Natural killer cell (primary cell): ENCODE measurements at regions not wholly inside any gene's neighbourhood (a gene's known extent, or its start where the extent isn't known, plus 50 kb on each side); places are given as distances from the start of the nearest gene placed in this dataset.

ENCODE experiments used
- ATAC-seq, 3 donors: fragments of 150-1000 bp in 2 of 3; fragments of 200-7000 bp in 1 of 3; cut with Tn5 transposase; 1 replicate in 1 of 3; 2 replicates in 2 of 3; pipeline ENCODE4 v1.10.0; 2021; ENCODE audit warnings: mild to moderate bottlenecking in 2 of 3, moderate library complexity in 2 of 3
- DNase-seq, 2 donors: peaks; one replicate each; pipeline versions ENCODE4 v3.0.0 to v3.0.0-alpha.2; 2013 to 2021; ENCODE audit warnings: mixed read lengths in 1 of 2
- H3K27ac ChIP-seq: one replicate; pipeline ENCODE4 v1.5.1; 2013; ENCODE audit warnings: mild to moderate bottlenecking, low read length
- H3K27me3 ChIP-seq: one replicate; pipeline ENCODE4 v1.6.1; 2013; ENCODE audit warnings: low read length; ENCODE audit not compliant: control insufficient read depth, insufficient read depth
- H3K36me3 ChIP-seq: one replicate; pipeline ENCODE4 v1.6.1; 2013; ENCODE audit warnings: low read length; ENCODE audit not compliant: control insufficient read depth, insufficient read depth
- H3K4me1 ChIP-seq: one replicate; pipeline ENCODE4 v1.6.1; 2013; ENCODE audit warnings: low read length; ENCODE audit not compliant: control insufficient read depth, insufficient read depth
- H3K4me3 ChIP-seq: one replicate; pipeline ENCODE4 v1.5.1; 2013; ENCODE audit warnings: low read length
- H3K9me3 ChIP-seq: one replicate; pipeline ENCODE4 v1.6.1; 2013; ENCODE audit warnings: low read length; ENCODE audit not compliant: control insufficient read depth, insufficient read depth
- H3K27ac Mint-ChIP-seq, 2 donors: one replicate each; pipeline ENCODE4 v1.8.0; 2022; ENCODE audit warnings: mild to moderate bottlenecking in 2 of 2, mixed read lengths in 2 of 2, moderate library complexity in 1 of 2
- H3K27me3 Mint-ChIP-seq, 2 donors: one replicate each; pipeline ENCODE4 v1.8.0; 2022; ENCODE audit warnings: low read depth in 2 of 2, mixed read lengths in 2 of 2
- H3K36me3 Mint-ChIP-seq: one replicate; pipeline ENCODE4 v1.8.0; 2022; ENCODE audit warnings: mixed read lengths
- H3K4me1 Mint-ChIP-seq, 2 donors: one replicate each; pipeline ENCODE4 v1.8.0; 2022; ENCODE audit warnings: mixed read lengths in 2 of 2
- H3K4me3 Mint-ChIP-seq: one replicate; pipeline ENCODE4 v1.8.0; 2022; ENCODE audit warnings: mild to moderate bottlenecking, moderate library complexity, mixed read lengths
- H3K9me3 Mint-ChIP-seq, 2 donors: one replicate each; pipeline ENCODE4 v1.8.0; 2022; ENCODE audit warnings: mixed read lengths in 2 of 2
- WGBS: methylation state at CpG from one replicate; pipeline ENCODE4 v1.1.7; 2013; ENCODE audit warnings: missing lambda C conversion rate; ENCODE audit not compliant: insufficient coverage; 5-methylcytosine and 5-hydroxymethylcytosine counted together
- intact Hi-C: fragments of 100-400 bp; cut with micrococcal nuclease; formaldehyde crosslinking; loops from one replicate; pipeline ENCODE4 v1.14.2; 2022
- TF ChIP-seq, protein P1 (sequence below): fragments of 200-600 bp; IDR thresholded peaks from one replicate; pipeline ENCODE4 v1.8.0; 2022; ENCODE audit warnings: antibody characterized with exemption

GRCh38 chr6:113208726-113209125, 648.4 kb upstream of the MARCKS start:
- no peaks in the 10 kb centered on the region for H3K4me1 ChIP-seq
- Mint-ChIP-seq H3K9me3 (peaks cover 5 to 7% of the 10 kb centered on the region in 2 donors), H3K4me1 (no peaks in the 10 kb centered on the region), H3K36me3 (no peaks in the 10 kb centered on the region), H3K27me3 (no peaks in the 10 kb centered on the region), H3K27ac (no peak overlapping the region), H3K4me3 (no peak overlapping the region)
- H3K4me3 ChIP-seq, result no peak overlapping the region
- no peaks in the 10 kb centered on the region for H3K9me3 ChIP-seq
- no peak for DNase-seq
- intact Hi-C loops, result no loop called here
- ATAC-seq, result no peak
- TF ChIP-seq, protein P1, sequence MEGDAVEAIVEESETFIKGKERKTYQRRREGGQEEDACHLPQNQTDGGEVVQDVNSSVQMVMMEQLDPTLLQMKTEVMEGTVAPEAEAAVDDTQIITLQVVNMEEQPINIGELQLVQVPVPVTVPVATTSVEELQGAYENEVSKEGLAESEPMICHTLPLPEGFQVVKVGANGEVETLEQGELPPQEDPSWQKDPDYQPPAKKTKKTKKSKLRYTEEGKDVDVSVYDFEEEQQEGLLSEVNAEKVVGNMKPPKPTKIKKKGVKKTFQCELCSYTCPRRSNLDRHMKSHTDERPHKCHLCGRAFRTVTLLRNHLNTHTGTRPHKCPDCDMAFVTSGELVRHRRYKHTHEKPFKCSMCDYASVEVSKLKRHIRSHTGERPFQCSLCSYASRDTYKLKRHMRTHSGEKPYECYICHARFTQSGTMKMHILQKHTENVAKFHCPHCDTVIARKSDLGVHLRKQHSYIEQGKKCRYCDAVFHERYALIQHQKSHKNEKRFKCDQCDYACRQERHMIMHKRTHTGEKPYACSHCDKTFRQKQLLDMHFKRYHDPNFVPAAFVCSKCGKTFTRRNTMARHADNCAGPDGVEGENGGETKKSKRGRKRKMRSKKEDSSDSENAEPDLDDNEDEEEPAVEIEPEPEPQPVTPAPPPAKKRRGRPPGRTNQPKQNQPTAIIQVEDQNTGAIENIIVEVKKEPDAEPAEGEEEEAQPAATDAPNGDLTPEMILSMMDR, result no peak
- no peak overlapping the region for H3K27ac ChIP-seq
- H3K36me3 ChIP-seq, result no peaks in the 10 kb centered on the region
- no peaks in the 10 kb centered on the region for H3K27me3 ChIP-seq
- no CpG with 5 or more reads among the region's 2 CpGs for WGBS

- ATAC-seq, result no peak
- Mint-ChIP-seq H3K4me3 (no peak overlapping the region), H3K27me3 (no peaks in the 10 kb centered on the region), H3K27ac (no peak overlapping the region), H3K4me1 (no peaks in the 10 kb centered on the region), H3K9me3 (peaks cover 5 to 7% of the 10 kb centered on the region in 2 donors), H3K36me3 (no peaks in the 10 kb centered on the region)
- no peaks in the 10 kb centered on the region for H3K27me3 ChIP-seq
- 67% methylated on average over 5 of the region's 5 CpGs for WGBS
- no peak for DNase-seq
- intact Hi-C loops, result no loop called here
- TF ChIP-seq, protein P1, result no peak
- H3K9me3 ChIP-seq, result no peaks in the 10 kb centered on the region
- H3K4me1 ChIP-seq, result no peaks in the 10 kb centered on the region
- H3K36me3 ChIP-seq, result no peaks in the 10 kb centered on the region
- no peak overlapping the region for H3K27ac ChIP-seq
- H3K4me3 ChIP-seq, result no peak overlapping the region
These were observed 647.8 kb upstream of the MARCKS start for GRCh38 chr6:113209315-113209714.

DNA sequence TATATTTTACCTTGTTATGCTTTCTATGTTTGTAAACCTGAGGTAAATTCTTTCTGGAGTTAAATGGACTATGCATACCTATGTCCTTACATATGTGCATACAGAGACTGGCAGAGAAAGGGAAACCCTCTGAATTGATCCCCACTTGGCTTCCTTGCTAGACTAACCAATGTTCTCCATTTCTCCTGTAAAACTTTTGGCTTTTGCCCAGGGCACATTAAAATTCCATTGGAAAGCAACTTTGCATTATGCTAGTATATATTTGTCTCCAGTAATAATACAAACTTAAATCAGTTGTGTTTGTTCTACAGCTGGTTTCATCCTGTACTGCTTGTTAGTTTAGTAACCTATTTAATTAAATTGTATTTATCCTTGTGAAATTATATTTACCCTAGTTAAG, 646.0 kb upstream of the MARCKS start:
- H3K9me3 ChIP-seq, result no peaks in the 10 kb centered on the region
- no peaks in the 10 kb centered on the region for H3K4me1 Mint-ChIP-seq
- H3K36me3 Mint-ChIP-seq, result no peaks in the 10 kb centered on the region
- H3K4me1 ChIP-seq, result no peaks in the 10 kb centered on the region
- no peak for ATAC-seq
- no peaks in the 10 kb centered on the region for H3K27me3 ChIP-seq
- H3K27ac ChIP-seq, result no peak overlapping the region
- H3K9me3 Mint-ChIP-seq, result peaks cover 4% of the 10 kb centered on the region in 2 donors
- no peak overlapping the region for H3K4me3 Mint-ChIP-seq
- intact Hi-C loops, result no loop called here
- H3K27ac Mint-ChIP-seq, result no peak overlapping the region
- DNase-seq, result no peak
- no peaks in the 10 kb centered on the region for H3K27me3 Mint-ChIP-seq
- no peak overlapping the region for H3K4me3 ChIP-seq
- TF ChIP-seq, protein P1, result no peak
- H3K36me3 ChIP-seq, result no peaks in the 10 kb centered on the region

- DNase-seq (no peak), ATAC-seq (no peak)
- no peaks in the 10 kb centered on the region for H3K27me3 Mint-ChIP-seq
- Histone ChIP-seq H3K27me3 (no peaks in the 10 kb centered on the region), H3K27ac (no peak overlapping the region), H3K36me3 (no peaks in the 10 kb centered on the region), H3K4me3 (no peak overlapping the region), H3K4me1 (no peaks in the 10 kb centered on the region), H3K9me3 (no peaks in the 10 kb centered on the region)
- intact Hi-C loops, result no loop called here
- no peaks in the 10 kb centered on the region for H3K4me1 Mint-ChIP-seq
- peaks cover 3 to 14% of the 10 kb centered on the region in 2 donors for H3K9me3 Mint-ChIP-seq
- no peaks in the 10 kb centered on the region for H3K36me3 Mint-ChIP-seq
- TF ChIP-seq, protein P1, result no peak
- H3K4me3 Mint-ChIP-seq, result no peak overlapping the region
- 60% methylated on average over 1 of the region's 2 CpGs for WGBS
- H3K27ac Mint-ChIP-seq, result no peak overlapping the region
These were observed 637.4 kb upstream of the MARCKS start for GRCh38 chr6:113219783-113220182.
